GM12873 (cell line): ENCODE measurements at regions not wholly inside any gene's neighbourhood (a gene's known extent, or its start where the extent isn't known, plus 50 kb on each side); places are given as distances from the start of the nearest gene placed in this dataset.

Source experiments
- TF ChIP-seq, protein P1 (sequence below): IDR thresholded peaks from 2 replicates; pipeline ENCODE4 v1.5.1; 2012; ENCODE audit warnings: low read depth, mild to moderate bottlenecking, moderate library complexity, low read length, control low read depth; ENCODE audit not compliant: insufficient read depth; ENCODE audit errors: missing control alignments

DNA sequence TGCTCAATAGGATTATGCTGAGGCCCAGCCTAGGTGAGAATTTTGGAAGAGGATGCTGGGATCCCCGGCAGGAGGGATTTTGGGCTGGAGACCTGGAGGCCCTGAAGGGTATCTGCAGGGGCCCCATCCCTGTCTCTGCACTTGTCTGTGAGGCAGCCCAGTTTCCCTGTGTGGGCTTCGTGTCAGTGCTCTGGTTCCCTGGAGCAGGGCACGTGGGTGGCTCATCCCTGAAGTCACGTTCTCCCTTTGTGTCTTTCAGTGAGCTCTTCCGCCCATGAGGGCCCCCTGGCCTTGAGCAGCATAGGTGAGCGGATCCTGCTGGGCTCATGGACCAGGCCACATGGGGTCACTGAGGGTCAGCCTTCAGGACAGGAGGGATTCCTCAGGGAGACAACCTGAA, 217.9 kb downstream of the SNRPN start:
- TF ChIP-seq, protein P1, sequence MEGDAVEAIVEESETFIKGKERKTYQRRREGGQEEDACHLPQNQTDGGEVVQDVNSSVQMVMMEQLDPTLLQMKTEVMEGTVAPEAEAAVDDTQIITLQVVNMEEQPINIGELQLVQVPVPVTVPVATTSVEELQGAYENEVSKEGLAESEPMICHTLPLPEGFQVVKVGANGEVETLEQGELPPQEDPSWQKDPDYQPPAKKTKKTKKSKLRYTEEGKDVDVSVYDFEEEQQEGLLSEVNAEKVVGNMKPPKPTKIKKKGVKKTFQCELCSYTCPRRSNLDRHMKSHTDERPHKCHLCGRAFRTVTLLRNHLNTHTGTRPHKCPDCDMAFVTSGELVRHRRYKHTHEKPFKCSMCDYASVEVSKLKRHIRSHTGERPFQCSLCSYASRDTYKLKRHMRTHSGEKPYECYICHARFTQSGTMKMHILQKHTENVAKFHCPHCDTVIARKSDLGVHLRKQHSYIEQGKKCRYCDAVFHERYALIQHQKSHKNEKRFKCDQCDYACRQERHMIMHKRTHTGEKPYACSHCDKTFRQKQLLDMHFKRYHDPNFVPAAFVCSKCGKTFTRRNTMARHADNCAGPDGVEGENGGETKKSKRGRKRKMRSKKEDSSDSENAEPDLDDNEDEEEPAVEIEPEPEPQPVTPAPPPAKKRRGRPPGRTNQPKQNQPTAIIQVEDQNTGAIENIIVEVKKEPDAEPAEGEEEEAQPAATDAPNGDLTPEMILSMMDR: no peak

DNA sequence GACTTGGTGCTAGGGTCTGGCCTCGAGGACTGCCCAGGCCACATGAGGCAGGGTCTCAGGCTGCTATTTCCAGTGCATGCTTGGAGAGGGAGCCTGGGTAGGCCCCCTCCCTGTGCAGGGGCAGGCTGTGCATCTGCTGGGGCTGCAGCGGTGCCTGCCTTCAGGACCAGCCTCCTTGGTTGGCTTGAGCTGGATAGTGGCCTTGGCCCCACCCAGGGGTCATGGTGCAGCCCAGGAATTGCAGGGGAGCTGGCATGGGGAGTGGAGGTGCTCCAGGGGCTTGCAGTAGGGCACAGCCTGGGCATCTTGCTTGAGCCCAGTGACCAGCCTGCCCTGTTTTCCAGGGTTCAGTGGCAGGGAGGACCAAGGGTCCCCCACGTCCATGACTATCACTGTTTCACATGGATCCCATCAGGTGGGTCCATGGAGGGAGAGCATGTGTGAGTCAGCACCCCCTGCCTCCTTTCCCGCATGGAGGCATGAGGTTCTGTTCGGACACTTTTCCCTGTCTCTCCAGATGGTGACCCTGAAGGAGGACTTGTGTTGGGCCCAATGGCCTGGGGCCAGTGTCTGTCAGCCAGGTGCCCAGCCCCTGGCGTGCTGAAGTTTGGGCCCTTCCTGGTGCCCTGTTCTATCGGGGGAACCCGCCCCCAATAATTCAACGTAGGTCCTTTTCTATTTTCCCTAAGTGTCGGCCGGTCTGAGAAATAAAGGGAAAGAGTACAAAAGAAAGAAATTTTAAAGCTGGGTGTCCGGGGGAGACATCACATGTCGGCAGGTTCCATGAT, 218.6 kb downstream of the SNRPN start:
- TF ChIP-seq, protein P1: no peak

DNA sequence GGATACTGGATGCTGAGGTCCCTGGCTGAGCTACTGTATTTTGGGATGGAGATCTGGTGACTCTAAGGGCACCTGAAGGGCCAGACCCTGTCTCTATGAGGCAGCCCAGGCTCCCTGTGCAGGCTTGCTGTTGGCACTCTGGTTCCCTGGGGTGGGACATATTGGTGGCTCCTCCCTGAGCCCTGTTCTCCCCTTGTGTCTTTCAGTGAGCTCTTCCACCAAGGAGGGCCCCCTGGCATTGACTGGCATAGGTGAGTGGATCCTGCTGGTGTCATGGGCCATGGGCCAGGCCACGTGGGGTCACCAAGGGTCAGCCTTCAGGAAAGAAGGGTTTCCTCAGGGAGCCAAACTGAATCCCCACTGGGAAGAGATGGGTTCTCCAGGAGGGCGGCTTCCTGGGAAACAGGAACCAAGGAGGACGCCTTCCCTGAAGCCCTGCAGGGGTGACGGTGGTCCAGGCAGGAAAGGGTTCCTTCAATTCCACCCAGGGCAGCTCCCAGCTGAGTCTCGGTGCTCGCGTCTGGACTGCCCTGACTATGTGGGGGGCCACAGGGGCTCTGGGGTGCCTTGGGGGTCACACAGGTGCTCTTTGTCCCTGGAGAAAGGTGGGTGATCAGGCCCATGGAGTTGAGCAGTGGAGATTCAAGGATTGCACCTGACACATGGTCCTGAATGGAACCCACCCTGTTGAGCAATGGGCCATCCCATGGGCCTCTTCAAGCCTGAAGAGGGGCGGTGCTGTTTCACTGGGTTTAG, 220.4 kb downstream of the SNRPN start:
- TF ChIP-seq, protein P1: no peak

DNA sequence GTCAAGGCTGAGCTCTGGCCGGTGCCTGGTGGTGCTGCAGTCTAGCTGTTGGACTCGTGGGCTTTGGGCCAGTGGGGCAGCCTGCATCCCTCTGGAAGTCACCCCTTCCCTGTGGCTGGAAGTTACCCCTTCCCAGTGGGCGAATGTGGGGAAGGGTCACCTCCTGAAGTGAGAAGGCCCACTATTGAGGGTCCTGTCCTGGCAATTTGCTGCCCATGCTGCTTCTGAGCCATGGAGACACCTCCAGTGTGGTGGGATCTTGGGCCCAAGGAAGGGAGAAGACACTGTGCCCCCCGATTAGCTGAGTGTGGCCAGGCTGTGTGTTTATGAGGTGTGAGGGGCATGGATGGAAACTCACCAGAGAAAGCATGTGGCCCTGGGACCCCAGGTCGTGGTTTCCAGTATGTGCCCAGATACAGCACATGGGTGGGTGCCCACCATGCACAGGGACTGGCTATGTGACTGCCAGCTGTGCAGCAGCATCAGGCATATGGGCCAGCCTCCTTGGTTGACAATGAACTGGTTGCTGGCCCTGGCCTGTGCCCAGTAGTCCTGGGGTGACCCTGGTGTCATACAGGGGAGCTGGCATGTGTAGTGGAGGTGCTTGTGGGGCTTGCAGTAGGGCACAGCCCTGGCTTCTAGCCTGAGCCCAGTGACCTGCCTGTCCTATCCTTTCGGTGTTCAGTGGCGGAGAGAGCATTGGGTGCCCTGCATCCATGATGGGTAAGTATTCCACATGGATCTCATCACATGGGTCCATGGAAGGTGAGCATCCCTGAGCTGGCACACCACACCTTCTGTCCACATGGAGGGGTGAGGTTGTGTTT, 221.2 kb downstream of the SNRPN start:
- TF ChIP-seq, protein P1: no peak

DNA sequence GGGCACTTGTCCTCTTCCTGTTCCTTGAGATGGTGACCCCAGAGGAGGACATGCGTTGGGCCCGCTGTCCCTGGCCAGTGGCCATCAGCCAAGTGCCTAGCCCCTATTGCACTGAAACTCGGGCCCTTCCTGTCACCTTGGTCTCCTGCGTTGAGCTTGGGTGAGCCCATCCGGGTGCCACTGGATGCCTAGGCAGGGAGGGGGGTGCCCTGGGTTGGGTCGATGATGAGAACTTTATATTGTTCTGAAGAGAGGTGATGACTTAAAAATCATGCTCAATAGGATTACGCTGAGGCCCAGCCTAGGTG, 221.8 kb downstream of the SNRPN start:
- TF ChIP-seq, protein P1: no peak

DNA sequence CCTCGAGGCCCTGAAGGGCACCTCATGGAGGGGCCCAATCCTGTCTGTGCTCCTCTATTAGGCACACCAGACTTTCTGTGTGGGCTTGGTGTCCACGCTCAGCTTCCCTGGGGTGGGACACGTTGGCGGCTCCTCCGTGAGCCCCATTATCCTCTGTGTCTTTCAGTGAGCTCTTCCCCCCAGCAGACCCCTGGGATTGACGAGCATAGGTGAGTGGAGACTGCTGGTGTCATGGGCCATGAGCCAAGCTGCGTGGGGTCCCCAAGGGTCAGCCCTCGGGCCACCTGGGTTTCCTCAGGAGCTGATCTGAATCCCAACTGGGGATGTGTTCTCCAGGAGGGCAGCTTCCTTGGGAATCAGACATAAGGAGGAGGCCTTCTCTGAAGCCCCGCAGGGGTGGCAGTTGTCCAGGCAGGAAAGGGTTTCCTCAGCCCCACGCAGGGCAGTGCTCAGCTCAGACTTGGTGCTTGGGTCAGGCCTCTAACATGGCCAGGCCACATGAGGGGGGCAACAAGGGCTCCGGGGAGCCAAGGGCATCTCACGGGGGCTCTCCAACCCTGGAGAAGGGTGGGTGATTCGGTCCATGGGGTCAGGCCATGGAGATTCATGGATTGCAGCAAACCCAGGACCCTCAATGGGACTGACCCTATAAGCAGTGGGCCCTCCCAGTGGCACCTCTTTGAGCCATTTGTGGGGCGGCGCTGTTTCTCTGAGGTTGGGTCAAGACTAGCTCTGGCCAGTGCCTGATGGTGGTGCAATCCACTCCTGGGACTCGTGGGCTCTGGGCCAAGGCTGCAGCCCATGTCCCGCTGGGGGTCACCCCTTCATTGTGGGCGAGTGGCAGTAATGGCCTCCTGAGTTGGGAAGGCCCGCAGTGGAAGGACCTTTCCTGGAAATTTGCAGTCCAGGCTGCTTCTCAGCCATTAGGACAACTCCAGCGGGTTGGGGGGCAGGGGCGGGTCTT, 222.5 kb downstream of the SNRPN start:
- TF ChIP-seq, protein P1: no peak
